H1 (cell line): ENCODE measurements at regions not wholly inside any gene's neighbourhood (a gene's known extent, or its start where the extent isn't known, plus 50 kb on each side); places are given as distances from the start of the nearest gene placed in this dataset.

Experiments used
- CTCF ChIA-PET: fragments of 300-600 bp; sonication (Branson Sonifier 250); formaldehyde crosslinking; loops from one replicate; lab custom pipeline; 2021; ENCODE audit not compliant: partially characterized antibody; lab: Charles Lee
- POLR2A ChIA-PET: fragments of 300-600 bp; sonication (Branson Sonifier 250); formaldehyde crosslinking; loops from one replicate; lab custom pipeline; 2021; ENCODE audit warnings: inconsistent platforms; ENCODE audit not compliant: partially characterized antibody; lab: Charles Lee
- DNase-seq, 2 experiments: peaks; one replicate each; pipeline versions ENCODE4 v3.0.0 to v3.0.0-alpha.2; 2010 to 2022; ENCODE audit warnings: low spot score in 2 of 2, low read depth in 1 of 2, mixed read lengths in 1 of 2
- FAIRE-seq: peaks from 2 replicates; lab custom pipeline; 2011; peaks lifted over from hg19 to GRCh38; lab: Jason Lieb, UNC
- H2AFZ ChIP-seq: 2 replicates; pipeline ENCODE4 v1.8.1; 2012; ENCODE audit warnings: low read length, inconsistent platforms
- H2AK5ac ChIP-seq: 2 replicates; pipeline ENCODE4 v1.6.1; 2013; ENCODE audit warnings: low read depth, low read length
- H2BK120ac ChIP-seq: replicated peaks from 2 replicates; pipeline ENCODE3; 2013; ENCODE audit warnings: low read depth, low read length, inconsistent platforms
- H2BK12ac ChIP-seq: 2 replicates; pipeline ENCODE4 v1.6.1; 2013; ENCODE audit warnings: low read depth, low read length
- H2BK15ac ChIP-seq: 2 replicates; pipeline ENCODE4 v1.6.1; 2013; ENCODE audit warnings: low read length
- H2BK20ac ChIP-seq: 2 replicates; pipeline ENCODE4 v1.6.1; 2013; ENCODE audit warnings: low read length
- H2BK5ac ChIP-seq: 2 replicates; pipeline ENCODE4 v1.6.1; 2013; ENCODE audit warnings: low read depth, low read length
- H3K14ac ChIP-seq: 2 replicates; pipeline ENCODE4 v1.6.1; 2013; ENCODE audit warnings: inconsistent platforms; ENCODE audit not compliant: insufficient read length
- H3K18ac ChIP-seq: 2 replicates; pipeline ENCODE4 v1.6.1; 2013; ENCODE audit warnings: low read length; ENCODE audit errors: extremely low read depth
- H3K23ac ChIP-seq: 2 replicates; pipeline ENCODE4 v1.6.1; 2013; ENCODE audit warnings: inconsistent platforms; ENCODE audit not compliant: insufficient read length
- H3K23me2 ChIP-seq: 2 replicates; pipeline ENCODE4 v1.6.1; 2013; ENCODE audit warnings: low read depth, low read length
- H3K27ac ChIP-seq: 2 replicates; pipeline ENCODE4 v1.6.1; 2011; ENCODE audit warnings: low read depth, low read length, inconsistent platforms
- H3K27me3 ChIP-seq, 4 experiments: replicated peaks in 1 of 4; 1 replicate in 1 of 4; 2 replicates in 3 of 4; pipeline versions ENCODE4 v1.6.1 to v1.8.1; 2011 to 2013; ENCODE audit warnings: low read length in 3 of 4, mild to moderate bottlenecking in 3 of 4, inconsistent platforms in 2 of 4, mixed read lengths in 2 of 4, moderate library complexity in 1 of 4; ENCODE audit not compliant: control insufficient read depth in 3 of 4, insufficient read depth in 3 of 4; ENCODE audit errors: extremely low read depth in 1 of 4
- H3K36me3 ChIP-seq, 4 experiments: 2 replicates each; pipeline versions ENCODE4 v1.6.1 to v1.8.1; 2011 to 2013; ENCODE audit warnings: mild to moderate bottlenecking in 4 of 4, low read length in 3 of 4, moderate library complexity in 2 of 4, control low read depth in 1 of 4, inconsistent platforms in 1 of 4; ENCODE audit not compliant: insufficient read depth in 4 of 4, control insufficient read depth in 2 of 4
- H3K4ac ChIP-seq: replicated peaks from 2 replicates; pipeline ENCODE3; 2013; ENCODE audit warnings: low read length, low read depth, mixed read lengths, inconsistent platforms; ENCODE audit not compliant: insufficient read length
- H3K4me1 ChIP-seq, 4 experiments: replicated peaks in 1 of 4; 1 replicate in 1 of 4; 2 replicates in 3 of 4; pipeline versions ENCODE4 v1.6.1 to v1.8.1; 2011 to 2013; ENCODE audit warnings: low read length in 3 of 4, inconsistent platforms in 2 of 4, mixed read lengths in 1 of 4; ENCODE audit not compliant: insufficient read depth in 4 of 4, control insufficient read depth in 3 of 4
- H3K4me2 ChIP-seq, 2 experiments: 2 replicates each; pipeline versions ENCODE4 v1.6.1 to v1.8.1; 2011 to 2013; ENCODE audit warnings: low read depth in 2 of 2, low read length in 2 of 2, control low read depth in 1 of 2, inconsistent platforms in 1 of 2, mild to moderate bottlenecking in 1 of 2; ENCODE audit not compliant: insufficient read depth in 1 of 2
- H3K4me3 ChIP-seq, 4 experiments: fragments of 200-600, 300-600 bp in 1 of 4; sonication (generic), shearing (Covaris generic), sonication (Bioruptor Twin) in 1 of 4; 2 replicates each; pipeline versions ENCODE4 v1.5.1 to v1.8.1; 2011 to 2016; ENCODE audit warnings: low read length in 4 of 4, low read depth in 3 of 4, control low read depth in 2 of 4, inconsistent platforms in 2 of 4, mild to moderate bottlenecking in 2 of 4, mixed read lengths in 1 of 4, moderate library complexity in 1 of 4; ENCODE audit not compliant: insufficient read depth in 2 of 4; ENCODE audit errors: extremely low read depth in 1 of 4
- H3K56ac ChIP-seq: replicated peaks from 2 replicates; pipeline ENCODE3; 2013; ENCODE audit warnings: low read depth, mild to moderate bottlenecking, mixed read lengths, low read length, inconsistent platforms; ENCODE audit not compliant: insufficient read length
- H3K79me1 ChIP-seq: 2 replicates; pipeline ENCODE4 v1.6.1; 2013; ENCODE audit warnings: low read depth, low read length, control low read depth
- H3K79me2 ChIP-seq, 2 experiments: 2 replicates each; pipeline versions ENCODE4 v1.6.1 to v1.8.1; 2012 to 2013; ENCODE audit warnings: low read length in 2 of 2, mild to moderate bottlenecking in 2 of 2, inconsistent platforms in 1 of 2; ENCODE audit not compliant: insufficient read depth in 2 of 2, control insufficient read depth in 1 of 2
- H3K9ac ChIP-seq, 4 experiments: replicated peaks in 1 of 4; 1 replicate in 1 of 4; 2 replicates in 3 of 4; pipeline versions ENCODE4 v1.6.1 to v1.8.1; 2011 to 2013; ENCODE audit warnings: low read depth in 3 of 4, low read length in 3 of 4, control low read depth in 2 of 4, mild to moderate bottlenecking in 2 of 4, moderate library complexity in 2 of 4, inconsistent platforms in 1 of 4; ENCODE audit errors: extremely low read depth in 1 of 4
- H3K9me3 ChIP-seq, 2 experiments: 2 replicates each; pipeline versions ENCODE4 v1.6.1 to v1.8.1; 2012 to 2013; ENCODE audit warnings: mild to moderate bottlenecking in 2 of 2, moderate library complexity in 2 of 2, control low read depth in 1 of 2, inconsistent platforms in 1 of 2, low read depth in 1 of 2, low read length in 1 of 2, mixed read lengths in 1 of 2; ENCODE audit not compliant: insufficient read depth in 2 of 2
- H4K20me1 ChIP-seq, 2 experiments: replicated peaks in 1 of 2; 2 replicates each; pipeline versions ENCODE3 to v1.8.1; 2011 to 2013; ENCODE audit warnings: inconsistent platforms in 2 of 2, low read length in 2 of 2, mild to moderate bottlenecking in 1 of 2; ENCODE audit not compliant: insufficient read depth in 2 of 2, control insufficient read depth in 1 of 2
- H4K5ac ChIP-seq: 2 replicates; pipeline ENCODE4 v1.6.1; 2013; ENCODE audit warnings: low read length, low read depth, mixed read lengths, inconsistent platforms; ENCODE audit not compliant: insufficient read length
- H4K8ac ChIP-seq: 2 replicates; pipeline ENCODE4 v1.8.0; 2013; ENCODE audit warnings: mild to moderate bottlenecking, moderate library complexity, low read length, inconsistent platforms; ENCODE audit not compliant: insufficient read depth; ENCODE audit errors: extremely low read depth
- H4K91ac ChIP-seq: replicated peaks from 2 replicates; pipeline ENCODE3; 2013; ENCODE audit warnings: low read length, mixed read lengths, inconsistent platforms; ENCODE audit not compliant: insufficient read length
- BRCA1 ChIP-seq: IDR thresholded peaks from 2 replicates; pipeline ENCODE4 v1.6.1; 2012; ENCODE audit warnings: low read depth, low read length, improper control_type of control experiment
- CBX5 ChIP-seq: fragments of 300-800, 300-1000 bp; sonication (generic); IDR thresholded peaks from 2 replicates; pipeline ENCODE4 v1.7.1; 2016; ENCODE audit warnings: antibody characterized with exemption, low read length, low read depth
- CBX8 ChIP-seq: fragments of 300-800, 300-1000 bp; sonication (generic); IDR thresholded peaks from 2 replicates; pipeline ENCODE4 v1.7.1; 2016; ENCODE audit warnings: low read depth, low read length, borderline replicate concordance
- CHD2 ChIP-seq: IDR thresholded peaks from 2 replicates; pipeline ENCODE4 v1.6.1; 2012; ENCODE audit warnings: low read length, improper control_type of control experiment
- CTBP2 ChIP-seq: IDR thresholded peaks from 2 replicates; pipeline ENCODE4 v1.7.0; 2011; ENCODE audit warnings: borderline replicate concordance, mild to moderate bottlenecking, moderate library complexity, mixed read lengths, low read length; ENCODE audit not compliant: insufficient read depth, insufficient read length
- GABPA ChIP-seq: IDR thresholded peaks from 2 replicates; pipeline ENCODE4 v1.6.1; 2011; ENCODE audit warnings: mild to moderate bottlenecking, low read length, moderate library complexity, borderline replicate concordance; ENCODE audit not compliant: insufficient read depth
- HDAC2 ChIP-seq, 2 experiments: fragments of 300-600 bp in 1 of 2; sonication (generic) in 1 of 2; IDR thresholded peaks; 2 replicates each; pipeline ENCODE4 v1.6.1; 2011 to 2012; ENCODE audit warnings: low read depth in 2 of 2, low read length in 2 of 2, mild to moderate bottlenecking in 2 of 2, moderate library complexity in 2 of 2, borderline replicate concordance in 1 of 2, inconsistent platforms in 1 of 2
- KDM4A ChIP-seq: IDR thresholded peaks from one replicate; pipeline ENCODE4 v1.7.1; 2012; ENCODE audit warnings: low read depth, mild to moderate bottlenecking, moderate library complexity, low read length, inconsistent platforms; ENCODE audit not compliant: severe bottlenecking
- MAX ChIP-seq: IDR thresholded peaks from 2 replicates; pipeline ENCODE4 v1.6.1; 2012; ENCODE audit warnings: inconsistent platforms
- NRF1 ChIP-seq: IDR thresholded peaks from 2 replicates; pipeline ENCODE4 v1.6.1; 2011; ENCODE audit warnings: mild to moderate bottlenecking, low read depth, low read length, improper control_type of control experiment
- SIRT6 ChIP-seq: IDR thresholded peaks from one replicate; pipeline ENCODE4 v1.7.1; 2012; ENCODE audit warnings: low read length, inconsistent platforms
- SP4 ChIP-seq: IDR thresholded peaks from 2 replicates; pipeline ENCODE4 v1.6.1; 2012; ENCODE audit warnings: low read length, inconsistent platforms
- SRF ChIP-seq: IDR thresholded peaks from 2 replicates; pipeline ENCODE4 v1.6.1; 2011; ENCODE audit warnings: mild to moderate bottlenecking, low read depth, low read length, moderate library complexity
- WGBS, 2 experiments: shearing (Covaris generic) in 1 of 2; methylation state at CpG; one replicate each; pipeline versions ENCODE4 v1.1.6 to v1.1.7; 2013 to 2015; ENCODE audit warnings: low lambda C conversion rate in 2 of 2, mixed read lengths in 2 of 2, inconsistent platforms in 1 of 2, low coverage in 1 of 2, missing lambda C conversion rate in 1 of 2; ENCODE audit not compliant: insufficient replicate concordance in 2 of 2, insufficient coverage in 1 of 2, insufficient read length in 1 of 2; ENCODE audit errors: extremely low coverage in 1 of 2, missing lambda C conversion rate in 1 of 2; 5-methylcytosine and 5-hydroxymethylcytosine counted together
- TF ChIP-seq, protein P1 (sequence below): IDR thresholded peaks from 2 replicates; pipeline ENCODE4 v1.6.1; 2011; ENCODE audit warnings: low read length, improper control_type of control experiment

DNA sequence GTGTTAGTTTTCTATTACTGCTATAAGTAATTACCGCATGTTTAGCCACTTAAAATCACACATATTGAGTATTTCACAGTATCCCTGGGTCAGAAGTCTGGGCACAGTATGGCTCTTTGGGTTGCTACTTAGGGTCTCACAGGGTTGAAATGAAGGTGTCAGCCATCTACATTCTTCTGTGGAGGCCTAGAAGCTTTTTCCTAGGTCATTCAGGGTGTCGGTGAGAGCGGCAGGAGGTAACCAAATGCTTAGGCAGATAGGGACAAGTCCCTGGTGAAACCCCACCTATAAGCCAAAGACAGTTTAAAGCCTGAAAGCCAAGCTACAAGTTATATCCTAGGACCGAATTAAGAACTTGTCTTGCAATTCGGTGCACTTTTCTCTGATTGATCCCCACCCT is 856.7 kb downstream of the PCDH17 start:
- H3K4me1 ChIP-seq: no peaks in the 10 kb centered on the region
- H3K23ac ChIP-seq: no peak overlapping the region
- no peaks in the 10 kb centered on the region for H3K79me2 ChIP-seq
- H3K27ac ChIP-seq: no peak overlapping the region
- H3K9ac ChIP-seq: no peak overlapping the region
- H3K23me2 ChIP-seq: no peaks in the 10 kb centered on the region
- no peak overlapping the region for H3K14ac ChIP-seq
- FAIRE-seq (no peak), DNase-seq (no peak)
- no peak overlapping the region for H2BK5ac ChIP-seq
- ChIA-PET CTCF (interaction anchor here (0.8 kb wide), 1 partner anchor 473 kb away, joined by 3 read pairs; no protein-coding TSS in a partner anchor), POLR2A (no interaction called here)
- H2AFZ ChIP-seq: peak overlapping the region; percentile 53; the same call in 1 of the 2 replicates
- no peak overlapping the region for H2BK12ac ChIP-seq
- no peak overlapping the region for H2BK120ac ChIP-seq
- no peak overlapping the region for H4K91ac ChIP-seq
- H3K79me1 ChIP-seq: no peaks in the 10 kb centered on the region
- H2BK20ac ChIP-seq: no peak overlapping the region
- H3K4me2 ChIP-seq: no peak overlapping the region
- no peak overlapping the region for H3K56ac ChIP-seq
- 94% methylated on average over 5 of the region's 5 CpGs; no CpG with 5 or more reads in 1 of the 2 experiments for WGBS, 2 experiments
- no peak overlapping the region for H2AK5ac ChIP-seq
- no peaks in the 10 kb centered on the region for H3K27me3 ChIP-seq
- H4K5ac ChIP-seq: no peak overlapping the region
- H3K36me3 ChIP-seq: no peaks in the 10 kb centered on the region
- H3K18ac ChIP-seq: no peak overlapping the region
- no peak overlapping the region for H4K8ac ChIP-seq
- H4K20me1 ChIP-seq: no peaks in the 10 kb centered on the region
- no peak overlapping the region for H3K4me3 ChIP-seq
- H3K4ac ChIP-seq: no peak overlapping the region
- no peaks in the 10 kb centered on the region; a peak in 1 of 4 replicates for H3K9me3 ChIP-seq
- no peak overlapping the region for H2BK15ac ChIP-seq
- TF ChIP-seq CTBP2 (no peak), NRF1 (no peak), HDAC2 (IDR thresholded peaks at IDR 0.05; ENCODE audit: borderline replicate concordance in 1 of 2, low read depth in 2 of 2, low read length in 2 of 2) (no peak), SRF (no peak), BRCA1 (no peak), MAX (no peak), KDM4A (no peak), CBX5 (no peak), SP4 (no peak), SIRT6 (no peak), GABPA (no peak), CBX8 (no peak), CHD2 (no peak)
- TF ChIP-seq, protein P1, sequence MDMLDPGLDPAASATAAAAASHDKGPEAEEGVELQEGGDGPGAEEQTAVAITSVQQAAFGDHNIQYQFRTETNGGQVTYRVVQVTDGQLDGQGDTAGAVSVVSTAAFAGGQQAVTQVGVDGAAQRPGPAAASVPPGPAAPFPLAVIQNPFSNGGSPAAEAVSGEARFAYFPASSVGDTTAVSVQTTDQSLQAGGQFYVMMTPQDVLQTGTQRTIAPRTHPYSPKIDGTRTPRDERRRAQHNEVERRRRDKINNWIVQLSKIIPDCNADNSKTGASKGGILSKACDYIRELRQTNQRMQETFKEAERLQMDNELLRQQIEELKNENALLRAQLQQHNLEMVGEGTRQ: no peak
